PC-9 (cell line): ENCODE measurements at regions not wholly inside any gene's neighbourhood (a gene's known extent, or its start where the extent isn't known, plus 50 kb on each side); places are given as distances from the start of the nearest gene placed in this dataset.

Experiments
- BruUV-seq: library from RNA; stranded (reverse); fragments of 400-500 nt; replicated peaks from 2 replicates; lab custom pipeline; 2021; lab: Mats Ljungman, UMichigan
- CTCF ChIA-PET: fragments of 300-600 bp; sonication (Branson Sonifier 250); formaldehyde crosslinking; loops from one replicate; lab custom pipeline; 2022; ENCODE audit warnings: antibody characterized with exemption; lab: Charles Lee
- POLR2A ChIA-PET: fragments of 300-600 bp; sonication (Branson Sonifier 250); formaldehyde crosslinking; loops from one replicate; lab custom pipeline; 2022; ENCODE audit warnings: antibody characterized with exemption; ENCODE audit not compliant: unreplicated experiment; lab: Charles Lee
- DNase-seq, 2 experiments: peaks; one replicate each; pipeline versions ENCODE4 v3.0.0 to v3.0.0-alpha.2; 2015 to 2022; ENCODE audit warnings: mixed read lengths in 1 of 2
- H2AFZ ChIP-seq: fragments of 200-600 bp; sonication (generic); 2 replicates; pipeline ENCODE4 v1.8.1; 2017; ENCODE audit warnings: antibody characterized with exemption
- H3F3A ChIP-seq: fragments of 200-600 bp; sonication (generic); 2 replicates; pipeline ENCODE4 v1.8.1; 2017; ENCODE audit warnings: antibody characterized with exemption, mild to moderate bottlenecking, low read depth; ENCODE audit not compliant: insufficient read depth
- H3K27ac ChIP-seq: fragments of 200-600 bp; sonication (generic); 2 replicates; pipeline ENCODE4 v1.6.1; 2016; ENCODE audit warnings: mixed run types
- H3K27me3 ChIP-seq: fragments of 200-600 bp; sonication (generic); 2 replicates; pipeline ENCODE4 v1.6.1; 2016; ENCODE audit warnings: low read depth, mixed run types; ENCODE audit not compliant: insufficient read depth
- H3K36me3 ChIP-seq: fragments of 200-600 bp; sonication (generic); 2 replicates; pipeline ENCODE4 v1.6.1; 2016; ENCODE audit warnings: low read depth, mixed run types
- H3K4me1 ChIP-seq: fragments of 200-600 bp; sonication (generic); replicated peaks from 2 replicates; pipeline ENCODE4 v1.6.1; 2016; ENCODE audit warnings: mixed run types; ENCODE audit not compliant: insufficient read depth
- H3K4me2 ChIP-seq: fragments of 200-600 bp; sonication (generic); 2 replicates; pipeline ENCODE4 v1.6.1; 2017; ENCODE audit warnings: mixed run types
- H3K4me3 ChIP-seq: fragments of 200-600 bp; sonication (generic); 2 replicates; pipeline ENCODE4 v1.6.1; 2016; ENCODE audit warnings: mixed run types
- H3K79me2 ChIP-seq: fragments of 200-600 bp; sonication (generic); 2 replicates; pipeline ENCODE4 v1.6.1; 2017; ENCODE audit warnings: low read depth, mixed run types
- H3K9me2 ChIP-seq: fragments of 200-600 bp; sonication (generic); 2 replicates; pipeline ENCODE4 v1.8.1; 2017; ENCODE audit warnings: mild to moderate bottlenecking; ENCODE audit not compliant: insufficient read depth
- H3K9me3 ChIP-seq: fragments of 200-600 bp; sonication (generic); 2 replicates; pipeline ENCODE4 v1.8.1; 2016; ENCODE audit warnings: low read depth; ENCODE audit not compliant: insufficient read depth
- H4K20me1 ChIP-seq: fragments of 200-600 bp; sonication (generic); 2 replicates; pipeline ENCODE4 v1.8.1; 2017; ENCODE audit not compliant: insufficient read depth
- EZH2 ChIP-seq: fragments of 200-600 bp; sonication (generic); IDR thresholded peaks from 2 replicates; pipeline ENCODE4 v1.8.0; 2017; ENCODE audit warnings: antibody characterized with exemption, low read depth
- intact Hi-C: fragments of 100-400 bp; cut with micrococcal nuclease; formaldehyde crosslinking; loops from one replicate; pipeline ENCODE4 v1.10.0; 2022; ENCODE audit not compliant: unreplicated experiment
- TF ChIP-seq, protein P1 (sequence below): fragments of 200-600 bp; sonication (generic); conservative IDR thresholded peaks from 2 replicates; pipeline ENCODE4 v1.6.1; 2017; ENCODE audit warnings: mixed run types, antibody characterized with exemption, mild to moderate bottlenecking, moderate library complexity

DNA sequence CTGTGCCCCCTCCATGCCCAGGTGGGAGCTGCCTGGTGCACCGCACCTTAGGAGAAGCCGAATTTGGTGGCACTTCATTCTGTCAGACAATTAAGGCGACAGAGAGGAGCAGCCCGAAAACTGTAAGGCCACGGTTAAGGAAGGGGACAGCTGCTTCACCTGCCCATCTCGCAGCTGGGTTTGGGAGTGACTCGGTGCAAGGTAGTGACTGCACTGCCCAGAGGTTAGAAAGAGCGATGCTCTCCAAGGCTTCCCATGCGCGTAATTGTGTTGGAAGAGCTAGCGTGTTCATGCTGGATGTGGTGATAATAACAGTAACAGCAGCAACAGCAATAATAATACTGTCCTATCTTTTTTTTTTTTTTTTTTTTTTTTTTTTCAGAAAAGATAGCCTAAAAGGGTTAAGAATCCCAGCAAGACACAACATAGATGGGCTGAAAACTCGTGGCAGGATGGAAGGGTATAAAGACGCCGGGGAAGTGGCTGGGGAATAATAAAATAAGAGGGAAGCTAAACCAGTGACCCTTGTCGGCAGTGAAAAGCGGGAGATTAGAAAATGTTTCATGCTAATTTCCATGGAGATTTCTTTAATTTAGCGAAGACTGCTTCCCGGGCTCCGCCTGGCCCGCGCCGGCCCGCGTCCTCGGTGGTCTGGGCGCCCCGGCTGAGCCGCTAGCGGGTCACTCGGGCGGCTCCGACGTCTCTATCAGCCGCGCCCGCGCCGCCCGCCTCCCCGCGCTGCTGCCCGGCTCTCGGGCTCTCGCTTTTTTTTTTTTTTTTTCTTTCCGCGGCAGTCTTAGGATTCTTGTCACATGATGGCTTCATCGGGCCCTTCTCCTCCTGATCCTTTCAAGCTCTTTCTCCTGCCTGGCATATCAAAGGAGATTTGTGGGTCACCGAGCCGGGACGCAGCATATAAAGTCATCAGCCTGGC lies 617.1 kb downstream of the NR2F2 start:
- H3K79me2 ChIP-seq = no peaks in the 10 kb centered on the region
- DNase-seq = no peak
- H3K4me3 ChIP-seq = no peak overlapping the region
- no peaks in the 10 kb centered on the region for H3F3A ChIP-seq
- H3K4me1 ChIP-seq = no peaks in the 10 kb centered on the region
- H3K27ac ChIP-seq = no peak overlapping the region
- H3K4me2 ChIP-seq = no peak overlapping the region
- intact Hi-C loops = no loop called here
- H3K36me3 ChIP-seq = no peaks in the 10 kb centered on the region
- ChIA-PET CTCF (no interaction called here), POLR2A (no interaction called here)
- H2AFZ ChIP-seq = no peak overlapping the region
- H3K9me2 ChIP-seq = no peaks in the 10 kb centered on the region
- TF ChIP-seq EZH2 = no peak
- TF ChIP-seq, protein P1, sequence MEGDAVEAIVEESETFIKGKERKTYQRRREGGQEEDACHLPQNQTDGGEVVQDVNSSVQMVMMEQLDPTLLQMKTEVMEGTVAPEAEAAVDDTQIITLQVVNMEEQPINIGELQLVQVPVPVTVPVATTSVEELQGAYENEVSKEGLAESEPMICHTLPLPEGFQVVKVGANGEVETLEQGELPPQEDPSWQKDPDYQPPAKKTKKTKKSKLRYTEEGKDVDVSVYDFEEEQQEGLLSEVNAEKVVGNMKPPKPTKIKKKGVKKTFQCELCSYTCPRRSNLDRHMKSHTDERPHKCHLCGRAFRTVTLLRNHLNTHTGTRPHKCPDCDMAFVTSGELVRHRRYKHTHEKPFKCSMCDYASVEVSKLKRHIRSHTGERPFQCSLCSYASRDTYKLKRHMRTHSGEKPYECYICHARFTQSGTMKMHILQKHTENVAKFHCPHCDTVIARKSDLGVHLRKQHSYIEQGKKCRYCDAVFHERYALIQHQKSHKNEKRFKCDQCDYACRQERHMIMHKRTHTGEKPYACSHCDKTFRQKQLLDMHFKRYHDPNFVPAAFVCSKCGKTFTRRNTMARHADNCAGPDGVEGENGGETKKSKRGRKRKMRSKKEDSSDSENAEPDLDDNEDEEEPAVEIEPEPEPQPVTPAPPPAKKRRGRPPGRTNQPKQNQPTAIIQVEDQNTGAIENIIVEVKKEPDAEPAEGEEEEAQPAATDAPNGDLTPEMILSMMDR = no peak
- H4K20me1 ChIP-seq = no peaks in the 10 kb centered on the region
- BruUV-seq = no TSS peak
- H3K27me3 ChIP-seq = peaks cover 67% of the 10 kb centered on the region
- no peaks in the 10 kb centered on the region for H3K9me3 ChIP-seq

DNA sequence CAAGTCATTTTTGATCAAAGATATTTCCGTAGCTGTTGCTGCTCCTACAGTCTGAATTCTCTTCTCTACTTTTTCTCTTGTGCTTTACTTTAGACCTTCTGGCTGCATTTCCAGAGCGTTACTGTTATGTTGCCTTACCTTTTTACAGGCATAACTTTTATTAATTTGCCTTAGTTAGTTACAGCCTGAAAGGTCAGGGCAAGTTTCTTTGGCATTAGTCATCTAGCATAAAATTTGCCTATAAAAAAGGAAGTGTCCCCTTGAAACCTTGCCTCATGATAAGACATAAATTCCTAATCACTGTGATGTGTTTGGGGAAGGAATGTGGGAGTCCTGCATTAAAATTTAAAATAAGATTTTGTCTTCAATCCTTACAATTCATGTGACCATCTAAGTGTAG lies 618.5 kb downstream of the NR2F2 start:
- intact Hi-C loops = no loop called here
- ChIA-PET POLR2A (no interaction called here), CTCF (no interaction called here)
- Histone ChIP-seq H3K4me1 (no peaks in the 10 kb centered on the region), H3K27me3 (peaks cover 67% of the 10 kb centered on the region), H3K79me2 (no peaks in the 10 kb centered on the region), H3K9me2 (no peaks in the 10 kb centered on the region), H3K4me2 (no peak overlapping the region), H3K27ac (no peak overlapping the region), H3K36me3 (no peaks in the 10 kb centered on the region), H2AFZ (no peak overlapping the region), H4K20me1 (no peaks in the 10 kb centered on the region), H3K4me3 (no peak overlapping the region), H3F3A (no peaks in the 10 kb centered on the region), H3K9me3 (no peaks in the 10 kb centered on the region)
- no TSS peak for BruUV-seq
- no peak for DNase-seq
- TF ChIP-seq EZH2 = no peak
- TF ChIP-seq, protein P1 = no peak

DNA sequence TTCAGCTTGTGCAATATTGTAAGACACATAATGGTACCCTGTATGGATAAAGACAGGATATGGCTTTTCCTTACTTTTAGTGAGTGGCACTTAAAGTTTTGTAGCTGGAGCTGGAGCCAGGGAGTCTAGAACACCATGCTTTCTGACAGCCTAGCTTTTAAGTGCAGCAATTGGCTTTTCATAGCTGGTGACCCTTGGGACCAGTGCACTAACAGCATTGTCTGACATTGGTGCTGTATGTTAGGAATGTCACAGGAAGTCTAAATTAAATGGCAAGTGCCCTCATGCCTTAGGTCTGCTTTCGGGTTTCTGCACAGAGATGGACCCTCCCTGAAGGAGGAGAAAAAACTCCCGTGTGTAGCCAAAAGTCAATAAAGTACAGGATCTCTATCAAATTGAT lies 628.2 kb downstream of the NR2F2 start:
- BruUV-seq = no TSS peak
- Histone ChIP-seq H3K4me2 (no peak overlapping the region), H3K4me1 (no peaks in the 10 kb centered on the region), H3K36me3 (no peaks in the 10 kb centered on the region), H3K4me3 (no peak overlapping the region), H3K79me2 (no peaks in the 10 kb centered on the region), H3F3A (no peaks in the 10 kb centered on the region), H2AFZ (no peak overlapping the region), H3K27ac (no peak overlapping the region), H4K20me1 (no peaks in the 10 kb centered on the region), H3K27me3 (0 out of 2 replicates have a peak, but pooled peaks cover 7% of the 10 kb centered on the region), H3K9me2 (no peaks in the 10 kb centered on the region; the same call in 1 of the 2 replicates), H3K9me3 (0 out of 2 replicates have a peak, but pooled peaks cover 3% of the 10 kb centered on the region)
- TF ChIP-seq, protein P1 = no peak
- ChIA-PET POLR2A (no interaction called here), CTCF (no interaction called here)
- intact Hi-C loops = no loop called here
- no peak for DNase-seq
